CD4-positive, alpha-beta T cell (primary cell): ENCODE measurements at regions not wholly inside any gene's neighbourhood (a gene's known extent, or its start where the extent isn't known, plus 50 kb on each side); places are given as distances from the start of the nearest gene placed in this dataset.
"Not testable (repeated sequence)": the region's sequence is repeated elsewhere in the genome, so short reads cannot be mapped to it uniquely, and the experiment has no call there.

Experiments
- ATAC-seq: fragments of 200-7000 bp; cut with Tn5 transposase; one replicate; pipeline ENCODE4 v1.10.0; 2022; ENCODE audit warnings: mild to moderate bottlenecking; ENCODE audit not compliant: poor library complexity
- CTCF ChIA-PET: fragments of 350-600 bp; sonication (Branson Sonifier 250); formaldehyde crosslinking; loops from one replicate; lab custom pipeline; 2021; ENCODE audit warnings: antibody characterized with exemption, inconsistent platforms; lab: Charles Lee
- POLR2A ChIA-PET: fragments of 350-600 bp; sonication (Branson Sonifier 250); formaldehyde crosslinking; loops from one replicate; lab custom pipeline; 2021; ENCODE audit warnings: antibody characterized with exemption, inconsistent platforms; lab: Charles Lee
- DNase-seq, 14 experiments: peaks; one replicate each; pipeline ENCODE4 v3.0.0-alpha.2; 2013 to 2020; ENCODE audit warnings: mixed read lengths in 2 of 14
- H3K27ac ChIP-seq, 2 donors: one replicate each; pipeline versions ENCODE4 v1.5.1 to v1.7.0; 2013; ENCODE audit warnings: low read length in 2 of 2, low read depth in 1 of 2, mild to moderate bottlenecking in 1 of 2
- H3K27me3 ChIP-seq, 2 experiments: 1 replicate in 1 of 2; 2 replicates in 1 of 2; pipeline versions ENCODE4 v1.6.1 to v1.7.0; 2013; ENCODE audit warnings: low read length in 2 of 2, control low read depth in 1 of 2, mild to moderate bottlenecking in 1 of 2, moderate library complexity in 1 of 2; ENCODE audit not compliant: insufficient read depth in 2 of 2, control insufficient read depth in 1 of 2
- H3K36me3 ChIP-seq: one replicate; pipeline ENCODE4 v1.6.1; 2013; ENCODE audit warnings: low read length, control low read depth; ENCODE audit not compliant: insufficient read depth
- H3K4me1 ChIP-seq: one replicate; pipeline ENCODE4 v1.6.1; 2013; ENCODE audit warnings: low read length, control low read depth; ENCODE audit not compliant: insufficient read depth
- H3K4me3 ChIP-seq: one replicate; pipeline ENCODE4 v1.5.1; 2013; ENCODE audit warnings: mild to moderate bottlenecking, low read length, moderate library complexity
- H3K9me3 ChIP-seq, 2 experiments: 1 replicate in 1 of 2; 2 replicates in 1 of 2; pipeline versions ENCODE4 v1.6.1 to v1.7.0; 2013; ENCODE audit warnings: low read length in 2 of 2, mild to moderate bottlenecking in 2 of 2, control low read depth in 1 of 2, moderate library complexity in 1 of 2; ENCODE audit not compliant: control insufficient read depth in 1 of 2, insufficient read depth in 1 of 2
- H3K27ac Mint-ChIP-seq: one replicate; pipeline ENCODE4 v1.8.0; 2020; ENCODE audit warnings: mixed read lengths
- H3K27me3 Mint-ChIP-seq: one replicate; pipeline ENCODE4 v1.8.0; 2021; ENCODE audit warnings: mixed read lengths
- H3K36me3 Mint-ChIP-seq: one replicate; pipeline ENCODE4 v1.8.0; 2021; ENCODE audit warnings: low read depth, mixed read lengths
- H3K4me1 Mint-ChIP-seq: one replicate; pipeline ENCODE4 v1.8.0; 2021; ENCODE audit warnings: low read depth, mixed read lengths
- H3K4me3 Mint-ChIP-seq: one replicate; pipeline ENCODE4 v1.8.0; 2020; ENCODE audit warnings: mild to moderate bottlenecking, mixed read lengths
- H3K9me3 Mint-ChIP-seq: one replicate; pipeline ENCODE4 v1.8.0; 2020; ENCODE audit warnings: mixed read lengths
- intact Hi-C, 2 experiments: fragments of 100-400 bp; cut with DNase I in 1 of 2; cut with micrococcal nuclease in 1 of 2; formaldehyde crosslinking; loops; one replicate each; pipeline versions ENCODE4 v1.15.1 to v1.9.0; 2023 to 2025; cut with DNase I, micrococcal nuclease

- ATAC-seq, H3K4me1 Mint-ChIP-seq: not testable (repeated sequence)
Observed at GRCh38 chr15:21018176-21018575, 152.1 kb upstream of the POTEB2 start.

DNA sequence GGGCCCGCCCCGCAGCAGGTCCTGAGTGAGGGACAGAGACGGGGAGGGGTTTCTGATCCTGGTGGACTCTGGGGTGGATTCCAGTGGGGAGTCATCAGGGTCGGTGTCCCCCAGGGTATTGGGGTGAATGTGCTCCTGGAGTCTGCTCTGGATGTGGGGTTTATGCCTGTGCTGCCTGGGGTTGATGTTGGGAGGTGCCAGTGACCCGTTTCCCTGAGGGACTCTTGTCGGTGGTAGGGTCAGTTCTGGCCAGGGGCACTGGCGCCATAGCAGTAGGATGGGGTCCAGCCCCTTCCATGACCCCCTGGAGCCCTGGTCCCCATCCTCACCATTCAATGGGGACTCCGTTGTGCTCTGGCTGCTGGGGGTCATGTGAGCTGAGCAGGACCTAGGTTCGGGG is 151.2 kb upstream of the POTEB2 start:
- ATAC-seq, intact Hi-C loops, H3K4me1 ChIP-seq, H3K9me3 Mint-ChIP-seq, H3K27ac ChIP-seq, H3K4me3 ChIP-seq, H3K36me3 ChIP-seq, H3K27me3 ChIP-seq, POLR2A ChIA-PET, CTCF ChIA-PET, H3K9me3 ChIP-seq, H3K4me3 Mint-ChIP-seq, H3K27ac Mint-ChIP-seq, H3K4me1 Mint-ChIP-seq, H3K36me3 Mint-ChIP-seq, H3K27me3 Mint-ChIP-seq: not testable (repeated sequence)
- peak in 1 of 14 experiments; percentile 0 for DNase-seq

More at GRCh38 chr15:21018176-21018575, 152.1 kb upstream of the POTEB2 start:
- H3K36me3 Mint-ChIP-seq, H3K27ac Mint-ChIP-seq, H3K9me3 ChIP-seq, H3K36me3 ChIP-seq, H3K27me3 Mint-ChIP-seq, CTCF ChIA-PET, intact Hi-C loops, H3K27ac ChIP-seq, H3K4me1 ChIP-seq, POLR2A ChIA-PET, H3K9me3 Mint-ChIP-seq, H3K27me3 ChIP-seq, H3K4me3 Mint-ChIP-seq, H3K4me3 ChIP-seq: not testable (repeated sequence)
- peak in 1 of 14 experiments; percentile 1 for DNase-seq

- ATAC-seq, POLR2A ChIA-PET, H3K4me3 ChIP-seq, CTCF ChIA-PET, H3K4me1 Mint-ChIP-seq, H3K27ac ChIP-seq, H3K4me1 ChIP-seq, H3K9me3 Mint-ChIP-seq, H3K27ac Mint-ChIP-seq, H3K27me3 ChIP-seq, H3K27me3 Mint-ChIP-seq, H3K36me3 ChIP-seq, H3K4me3 Mint-ChIP-seq, H3K9me3 ChIP-seq, H3K36me3 Mint-ChIP-seq, intact Hi-C loops: not testable (repeated sequence)
- peak in 2 of 14 experiments; percentile 0 to 5 for DNase-seq
Observed at GRCh38 chr15:21016589-21016988, 150.5 kb upstream of the POTEB2 start.

DNA sequence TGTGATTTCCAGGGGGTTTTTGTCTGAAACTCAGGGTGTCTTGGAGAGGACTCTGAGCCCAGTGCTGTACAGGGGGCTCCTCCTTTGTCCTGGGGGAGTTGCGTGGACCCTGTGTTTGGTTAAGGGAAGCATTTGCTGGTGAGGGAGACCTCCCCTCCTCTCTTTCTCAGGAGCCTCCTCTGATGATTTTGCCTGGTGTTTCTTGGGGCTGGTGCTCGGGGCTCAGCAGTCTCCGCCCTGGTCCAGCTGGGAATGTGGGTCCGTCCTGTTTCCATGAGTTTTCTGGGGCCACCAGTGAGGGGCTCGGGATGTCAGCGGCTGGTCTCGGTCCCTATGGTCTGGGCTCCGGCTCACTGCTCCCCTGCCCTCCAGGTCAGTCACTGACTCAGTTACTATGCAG is 149.1 kb upstream of the POTEB2 start:
- H3K4me1 ChIP-seq, H3K27ac ChIP-seq, H3K9me3 ChIP-seq, H3K27ac Mint-ChIP-seq, H3K36me3 ChIP-seq, ATAC-seq, H3K27me3 Mint-ChIP-seq, CTCF ChIA-PET, H3K9me3 Mint-ChIP-seq, H3K4me3 Mint-ChIP-seq, H3K36me3 Mint-ChIP-seq, H3K4me1 Mint-ChIP-seq, H3K27me3 ChIP-seq, intact Hi-C loops, H3K4me3 ChIP-seq, POLR2A ChIA-PET: not testable (repeated sequence)
- DNase-seq = peak in 1 of 14 experiments; percentile 2

DNA sequence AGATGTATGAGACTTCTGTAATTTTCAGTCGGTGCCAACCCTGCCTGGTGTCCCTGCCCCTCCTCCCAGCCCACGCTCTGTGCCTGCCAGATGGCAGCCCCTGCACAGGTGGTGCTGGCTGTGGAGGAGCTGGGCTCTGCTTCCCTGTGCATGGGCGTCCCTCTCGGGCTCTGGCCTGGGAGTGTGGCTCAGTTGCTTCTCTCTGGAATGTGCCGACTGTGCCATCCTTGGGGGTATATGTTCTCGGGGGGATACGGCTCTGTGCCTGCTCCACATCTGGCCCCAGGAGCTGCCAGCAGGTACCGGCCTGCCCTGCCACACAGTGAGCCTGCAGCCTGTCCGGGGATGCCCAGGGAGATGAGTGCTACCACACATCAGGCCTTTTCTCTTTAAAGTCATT is 147.2 kb upstream of the POTEB2 start:
- H3K4me3 Mint-ChIP-seq, H3K9me3 Mint-ChIP-seq, H3K4me1 Mint-ChIP-seq: not testable (repeated sequence)

DNA sequence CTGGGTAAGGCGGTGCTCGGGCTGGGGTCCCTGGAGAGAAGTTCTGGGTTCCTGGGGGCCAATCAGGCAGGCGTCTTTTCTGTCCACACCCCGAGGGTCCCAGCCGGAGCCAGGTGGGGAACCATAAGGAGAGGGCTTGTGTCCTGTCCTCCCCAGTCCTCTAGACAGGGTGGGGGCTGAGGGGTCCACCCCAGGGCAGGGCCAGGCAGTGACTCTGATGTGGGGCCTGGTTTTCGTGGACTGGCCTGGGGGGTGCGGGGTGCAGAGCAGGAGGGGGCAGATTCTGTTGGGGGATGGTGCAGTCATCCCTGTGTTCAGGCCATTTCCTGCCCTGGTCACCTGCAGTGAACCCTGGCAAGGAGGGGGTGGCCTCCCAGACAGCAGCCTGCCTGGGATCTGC is 143.5 kb upstream of the POTEB2 start:
- H3K4me1 ChIP-seq, CTCF ChIA-PET, H3K27me3 ChIP-seq, H3K27ac Mint-ChIP-seq, H3K4me3 ChIP-seq, ATAC-seq, H3K9me3 Mint-ChIP-seq, H3K27ac ChIP-seq, H3K36me3 ChIP-seq, DNase-seq, intact Hi-C loops, H3K27me3 Mint-ChIP-seq, H3K36me3 Mint-ChIP-seq, H3K4me3 Mint-ChIP-seq, H3K4me1 Mint-ChIP-seq, POLR2A ChIA-PET, H3K9me3 ChIP-seq: not testable (repeated sequence)

More for the DNA sequence above, 147.2 kb upstream of the POTEB2 start:
- CTCF ChIA-PET, POLR2A ChIA-PET, H3K36me3 Mint-ChIP-seq, H3K36me3 ChIP-seq, H3K27ac Mint-ChIP-seq, ATAC-seq, H3K4me3 ChIP-seq, H3K27ac ChIP-seq, H3K9me3 ChIP-seq, H3K4me1 ChIP-seq, intact Hi-C loops, DNase-seq, H3K27me3 ChIP-seq, H3K27me3 Mint-ChIP-seq: not testable (repeated sequence)

- H3K36me3 Mint-ChIP-seq, H3K27me3 Mint-ChIP-seq, DNase-seq, intact Hi-C loops, CTCF ChIA-PET, H3K4me3 Mint-ChIP-seq, H3K9me3 Mint-ChIP-seq, H3K9me3 ChIP-seq, H3K4me3 ChIP-seq, H3K4me1 ChIP-seq, H3K4me1 Mint-ChIP-seq, POLR2A ChIA-PET, ATAC-seq, H3K27me3 ChIP-seq, H3K27ac Mint-ChIP-seq, H3K27ac ChIP-seq, H3K36me3 ChIP-seq: not testable (repeated sequence)
Observed at GRCh38 chr15:21003459-21003858, 137.3 kb upstream of the POTEB2 start.
